ENCODE measurements at regions not wholly inside any gene's neighbourhood (a gene's known extent, or its start where the extent isn't known, plus 50 kb on each side); places are given as distances from the start of the nearest gene placed in this dataset.

- no peak for DNase-seq (ENCODE audit: low read depth)
Measured at GRCh38 chrX:69083801-69084200, 81.5 kb downstream of the PJA1 start.

- no peak for DNase-seq (ENCODE audit: low read depth)
Measured at GRCh38 chrX:69083361-69083760, 81.9 kb downstream of the PJA1 start.

- no peak for DNase-seq (ENCODE audit: low read depth)
Measured at GRCh38 chrX:69082753-69083150, 82.5 kb downstream of the PJA1 start.

GRCh38 chrX:69082055-69082752 lies 83.0 kb downstream of the PJA1 start:
- DNase-seq (ENCODE audit: low read depth): no peak

GRCh38 chrX:69080855-69081465 lies 84.3 kb downstream of the PJA1 start:
- DNase-seq (ENCODE audit: low read depth): no peak

- DNase-seq (ENCODE audit: low read depth): no peak
Measured at GRCh38 chrX:69079268-69079667, 86.0 kb downstream of the PJA1 start.

GRCh38 chrX:69077895-69078455 lies 87.3 kb downstream of the PJA1 start:
- DNase-seq (ENCODE audit: low read depth): no peak

- DNase-seq (ENCODE audit: low read depth): no peak
Measured at GRCh38 chrX:69076088-69076487, 89.2 kb downstream of the PJA1 start.

GRCh38 chrX:69074726-69075125 lies 90.5 kb downstream of the PJA1 start:
- DNase-seq (ENCODE audit: low read depth): no peak

- no peak for DNase-seq (ENCODE audit: low read depth)
Measured at GRCh38 chrX:69073721-69074120, 91.5 kb downstream of the PJA1 start.

- no peak for DNase-seq (ENCODE audit: low read depth)
Measured at GRCh38 chrX:69073241-69073640, 92.0 kb downstream of the PJA1 start.

GRCh38 chrX:69072486-69073006 lies 92.7 kb downstream of the PJA1 start:
- DNase-seq (ENCODE audit: low read depth): no peak

GRCh38 chrX:69070949-69071650 lies 94.2 kb downstream of the PJA1 start:
- no peak for DNase-seq (ENCODE audit: low read depth)

- no peak for DNase-seq (ENCODE audit: low read depth)
Measured at GRCh38 chrX:69069876-69070275, 95.4 kb downstream of the PJA1 start.

GRCh38 chrX:69069086-69069445 lies 96.2 kb downstream of the PJA1 start:
- DNase-seq (ENCODE audit: low read depth): no peak

GRCh38 chrX:69068301-69069085 lies 96.8 kb downstream of the PJA1 start:
- no peak for DNase-seq (ENCODE audit: low read depth)

- no peak for DNase-seq (ENCODE audit: low read depth)
Measured at GRCh38 chrX:69067841-69068240, 97.4 kb downstream of the PJA1 start.

- no peak for DNase-seq (ENCODE audit: low read depth)
Measured at GRCh38 chrX:69066966-69067525, 98.2 kb downstream of the PJA1 start.

GRCh38 chrX:69066021-69066757 lies 99.1 kb downstream of the PJA1 start:
- no peak for DNase-seq (ENCODE audit: low read depth)

- DNase-seq (ENCODE audit: low read depth): no peak
Measured at GRCh38 chrX:69065451-69065850, 99.8 kb downstream of the PJA1 start.

- no peak for DNase-seq (ENCODE audit: low read depth)
Measured at GRCh38 chrX:69063486-69063885, 101.8 kb downstream of the PJA1 start.

Measured in LHCN-M2 (cell line).